IMR-90 (cell line): ENCODE measurements at regions not wholly inside any gene's neighbourhood (a gene's known extent, or its start where the extent isn't known, plus 50 kb on each side); places are given as distances from the start of the nearest gene placed in this dataset.

ENCODE experiments used
- ATAC-seq: fragments of 200-7000 bp; cut with Tn5 transposase; 2 replicates; pipeline ENCODE4 v1.9.1; 2020; ENCODE audit warnings: low read depth, mild to moderate bottlenecking, moderate library complexity
- BruUV-seq: library from RNA; stranded (reverse); fragments of 400-500 nt; replicated peaks from 2 replicates; lab custom pipeline; 2021; lab: Mats Ljungman, UMichigan
- CTCF ChIA-PET: fragments of 300-600 bp; formaldehyde crosslinking; extraction: SDS; loops from one replicate; lab custom pipeline; 2021; ENCODE audit warnings: antibody characterized with exemption; lab: Yijun Ruan, JAX
- POLR2A ChIA-PET: fragments of 300-600 bp; sonication (Branson Sonifier 250); formaldehyde crosslinking; loops from one replicate; lab custom pipeline; 2022; ENCODE audit warnings: antibody characterized with exemption; ENCODE audit not compliant: unreplicated experiment; lab: Charles Lee
- DNase-seq: peaks from one replicate; pipeline ENCODE4 v3.0.0; 2013
- H2AFZ ChIP-seq: replicated peaks from 2 replicates; pipeline ENCODE3; 2013; ENCODE audit warnings: low read length, mild to moderate bottlenecking; ENCODE audit not compliant: poor library complexity
- H2AK5ac ChIP-seq: 2 replicates; pipeline ENCODE4 v1.6.1; 2013; ENCODE audit warnings: low read depth, low read length, inconsistent platforms
- H2AK9ac ChIP-seq: replicated peaks from 2 replicates; pipeline ENCODE3; 2013; ENCODE audit warnings: mild to moderate bottlenecking, low read depth, low read length, moderate library complexity; ENCODE audit not compliant: poor library complexity
- H2BK120ac ChIP-seq: 2 replicates; pipeline ENCODE4 v1.6.1; 2013; ENCODE audit warnings: low read depth, low read length, inconsistent platforms
- H2BK15ac ChIP-seq: 3 replicates; pipeline ENCODE4 v1.6.1; 2013; ENCODE audit warnings: low read depth, low read length, inconsistent platforms
- H2BK20ac ChIP-seq: 2 replicates; pipeline ENCODE4 v1.6.1; 2013; ENCODE audit warnings: low read depth, mild to moderate bottlenecking, inconsistent platforms, low read length, moderate library complexity
- H2BK5ac ChIP-seq: 2 replicates; pipeline ENCODE4 v1.6.1; 2013; ENCODE audit warnings: mild to moderate bottlenecking, low read depth, low read length, inconsistent platforms; ENCODE audit not compliant: poor library complexity, severe bottlenecking
- H3K14ac ChIP-seq: replicated peaks from 2 replicates; pipeline ENCODE4 v1.6.1; 2013; ENCODE audit warnings: low read depth, low read length, inconsistent platforms
- H3K18ac ChIP-seq: 2 replicates; pipeline ENCODE4 v1.6.1; 2013; ENCODE audit warnings: low read depth, low read length, control low read depth
- H3K23ac ChIP-seq: 2 replicates; pipeline ENCODE4 v1.6.1; 2013; ENCODE audit warnings: low read depth, low read length, inconsistent platforms
- H3K27ac ChIP-seq: 2 replicates; pipeline ENCODE4 v1.5.1; 2013; ENCODE audit warnings: mild to moderate bottlenecking, control low read depth, low read length; ENCODE audit not compliant: insufficient read depth
- H3K27me3 ChIP-seq: 2 replicates; pipeline ENCODE4 v1.6.1; 2013; ENCODE audit warnings: low read length; ENCODE audit not compliant: control insufficient read depth, insufficient read depth
- H3K36me3 ChIP-seq: 2 replicates; pipeline ENCODE4 v1.6.1; 2013; ENCODE audit warnings: low read length, mixed read lengths; ENCODE audit not compliant: control insufficient read depth, insufficient read depth
- H3K4ac ChIP-seq: 2 replicates; pipeline ENCODE4 v1.6.1; 2013; ENCODE audit warnings: low read depth, low read length, inconsistent platforms
- H3K4me1 ChIP-seq: 2 replicates; pipeline ENCODE4 v1.6.1; 2013; ENCODE audit warnings: low read length, mixed read lengths; ENCODE audit not compliant: control insufficient read depth, insufficient read depth
- H3K4me2 ChIP-seq: 2 replicates; pipeline ENCODE4 v1.6.1; 2013; ENCODE audit warnings: low read depth, mild to moderate bottlenecking, control low read depth, low read length, moderate library complexity
- H3K4me3 ChIP-seq: 2 replicates; pipeline ENCODE4 v1.5.1; 2013; ENCODE audit warnings: low read depth, mild to moderate bottlenecking, control low read depth, low read length, moderate library complexity; ENCODE audit not compliant: insufficient read depth
- H3K56ac ChIP-seq: 2 replicates; pipeline ENCODE4 v1.6.1; 2013; ENCODE audit warnings: low read length, inconsistent platforms; ENCODE audit not compliant: insufficient read depth; ENCODE audit errors: extremely low read depth
- H3K79me1 ChIP-seq, 2 experiments: 2 replicates each; pipeline ENCODE4 v1.6.1; 2013; ENCODE audit warnings: low read length in 2 of 2, inconsistent platforms in 1 of 2, low read depth in 1 of 2
- H3K9ac ChIP-seq: 2 replicates; pipeline ENCODE4 v1.6.1; 2013; ENCODE audit warnings: low read depth, low read length, control low read depth
- H3K9me1 ChIP-seq: 2 replicates; pipeline ENCODE4 v1.6.1; 2013; ENCODE audit warnings: low read length, inconsistent platforms; ENCODE audit not compliant: insufficient read depth
- H3K9me3 ChIP-seq: 2 replicates; pipeline ENCODE4 v1.6.1; 2013; ENCODE audit warnings: low read length; ENCODE audit not compliant: control insufficient read depth, insufficient read depth
- H4K20me1 ChIP-seq: 2 replicates; pipeline ENCODE4 v1.6.1; 2013; ENCODE audit warnings: low read length, inconsistent platforms; ENCODE audit not compliant: insufficient read depth
- H4K5ac ChIP-seq: 2 replicates; pipeline ENCODE4 v1.6.1; 2013; ENCODE audit warnings: mild to moderate bottlenecking, low read depth, low read length, control low read depth
- H4K8ac ChIP-seq, 2 experiments: 2 replicates each; pipeline ENCODE4 v1.6.1; 2013; ENCODE audit warnings: low read depth in 2 of 2, low read length in 2 of 2, control low read depth in 1 of 2, inconsistent platforms in 1 of 2
- H4K91ac ChIP-seq: 2 replicates; pipeline ENCODE4 v1.6.1; 2013; ENCODE audit warnings: low read depth, low read length, inconsistent platforms; ENCODE audit not compliant: insufficient read depth
- NFE2L2 ChIP-seq: fragments of 150-350 bp; IDR thresholded peaks from 2 replicates; pipeline ENCODE4 v1.6.1; 2016; ENCODE audit warnings: low read depth, mild to moderate bottlenecking, low read length
- RAD21 ChIP-seq: IDR thresholded peaks from 2 replicates; pipeline ENCODE4 v1.6.1; 2012; ENCODE audit warnings: low read length, improper control_type of control experiment
- RFX5 ChIP-seq: IDR thresholded peaks from 2 replicates; pipeline ENCODE4 v1.8.0; 2012; ENCODE audit warnings: low read depth, mild to moderate bottlenecking, low read length, moderate library complexity
- WGBS, 2 experiments: methylation state at CpG; one replicate each; pipeline versions ENCODE4 v1.1.5 to v1.1.7; 2013; ENCODE audit warnings: missing lambda C conversion rate in 2 of 2; ENCODE audit not compliant: insufficient read length in 1 of 2; ENCODE audit errors: extremely low coverage in 2 of 2; 5-methylcytosine and 5-hydroxymethylcytosine counted together
- dilution Hi-C: fragments of 300-500 bp; cut with HindIII; formaldehyde crosslinking; loops from one replicate; pipeline ENCODE4 v1.14.3; 2018; ENCODE audit warnings: low sequenced_read_pairs; ENCODE audit not compliant: unreplicated experiment
- in situ Hi-C: fragments of 300-500 bp; cut with MboI; formaldehyde crosslinking; loops from 3 replicates; pipeline ENCODE4 v1.14.3; 2019; ENCODE audit warnings: low sequenced_read_pairs, inconsistent platforms, mixed read lengths
- intact Hi-C: fragments of 100-400 bp; cut with micrococcal nuclease; formaldehyde crosslinking; loops from 2 replicates; pipeline ENCODE4 v1.10.0; 2022
- TF ChIP-seq, protein P1 (sequence below): fragments of 150-350 bp; IDR thresholded peaks from 2 replicates; pipeline ENCODE4 v1.6.1; 2016; ENCODE audit warnings: low read depth, mild to moderate bottlenecking, low read length, moderate library complexity, borderline replicate concordance
- TF ChIP-seq, protein P2 (sequence below): fragments of 150-350 bp; IDR thresholded peaks from 2 replicates; pipeline ENCODE4 v1.6.1; 2017; ENCODE audit warnings: mild to moderate bottlenecking, antibody characterized with exemption, low read length, low read depth

DNA sequence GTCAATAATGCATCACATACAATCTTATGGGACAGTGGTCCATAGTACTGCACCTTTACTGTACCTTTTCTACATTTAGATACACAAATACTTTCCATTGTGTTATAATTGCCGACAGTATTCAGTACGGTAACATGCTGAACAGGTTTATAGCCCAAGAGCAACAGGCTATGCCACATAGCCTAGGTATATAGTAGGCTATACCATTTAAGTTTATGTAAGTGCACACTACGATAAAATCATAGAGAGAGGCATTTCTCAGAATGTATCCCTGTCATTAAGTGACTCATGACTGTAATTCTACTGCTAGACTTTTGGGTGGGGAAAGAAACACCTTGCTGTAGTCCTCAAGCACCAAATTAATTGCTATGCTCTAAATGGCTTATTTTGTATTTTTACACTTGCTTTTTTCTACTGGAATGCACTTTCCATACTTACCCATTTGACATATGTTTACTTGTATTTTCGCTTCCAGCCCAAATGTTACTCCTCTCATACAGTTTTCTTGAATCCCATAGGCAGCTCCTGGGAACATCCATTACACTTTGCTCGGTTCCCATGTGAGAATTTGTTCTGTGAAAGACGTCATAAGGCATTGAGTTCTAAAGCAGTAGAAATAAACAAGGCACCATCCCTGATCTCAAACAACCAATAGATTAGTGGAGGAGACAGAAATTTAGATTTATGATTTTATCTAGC is 714.0 kb upstream of the ID2 start:
- H3K4me1 ChIP-seq: no peaks in the 10 kb centered on the region
- dilution Hi-C loops (no loop called here), intact Hi-C loops (no loop called here), in situ Hi-C loops (no loop called here)
- no peaks in the 10 kb centered on the region for H3K9me1 ChIP-seq
- H3K9ac ChIP-seq: no peak overlapping the region
- no TSS peak for BruUV-seq
- H2BK15ac ChIP-seq: no peak overlapping the region
- no peaks in the 10 kb centered on the region for H4K20me1 ChIP-seq
- H3K4me2 ChIP-seq: no peak overlapping the region
- H4K5ac ChIP-seq: no peak overlapping the region
- H2AFZ ChIP-seq: no peak overlapping the region
- H2AK5ac ChIP-seq: no peak overlapping the region
- no peaks in the 10 kb centered on the region for H3K9me3 ChIP-seq
- H3K4me3 ChIP-seq: no peak overlapping the region
- H3K56ac ChIP-seq: no peak overlapping the region
- no peak overlapping the region for H4K8ac ChIP-seq
- no peak overlapping the region for H3K4ac ChIP-seq
- TF ChIP-seq RAD21 (no peak), RFX5 (no peak), NFE2L2 (no peak)
- TF ChIP-seq, protein P1, sequence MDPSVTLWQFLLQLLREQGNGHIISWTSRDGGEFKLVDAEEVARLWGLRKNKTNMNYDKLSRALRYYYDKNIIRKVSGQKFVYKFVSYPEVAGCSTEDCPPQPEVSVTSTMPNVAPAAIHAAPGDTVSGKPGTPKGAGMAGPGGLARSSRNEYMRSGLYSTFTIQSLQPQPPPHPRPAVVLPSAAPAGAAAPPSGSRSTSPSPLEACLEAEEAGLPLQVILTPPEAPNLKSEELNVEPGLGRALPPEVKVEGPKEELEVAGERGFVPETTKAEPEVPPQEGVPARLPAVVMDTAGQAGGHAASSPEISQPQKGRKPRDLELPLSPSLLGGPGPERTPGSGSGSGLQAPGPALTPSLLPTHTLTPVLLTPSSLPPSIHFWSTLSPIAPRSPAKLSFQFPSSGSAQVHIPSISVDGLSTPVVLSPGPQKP: no peak
- TF ChIP-seq, protein P2, sequence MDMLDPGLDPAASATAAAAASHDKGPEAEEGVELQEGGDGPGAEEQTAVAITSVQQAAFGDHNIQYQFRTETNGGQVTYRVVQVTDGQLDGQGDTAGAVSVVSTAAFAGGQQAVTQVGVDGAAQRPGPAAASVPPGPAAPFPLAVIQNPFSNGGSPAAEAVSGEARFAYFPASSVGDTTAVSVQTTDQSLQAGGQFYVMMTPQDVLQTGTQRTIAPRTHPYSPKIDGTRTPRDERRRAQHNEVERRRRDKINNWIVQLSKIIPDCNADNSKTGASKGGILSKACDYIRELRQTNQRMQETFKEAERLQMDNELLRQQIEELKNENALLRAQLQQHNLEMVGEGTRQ: no peak
- no peak for DNase-seq
- peaks cover 7% of the 10 kb centered on the region for H3K27me3 ChIP-seq
- H2AK9ac ChIP-seq: no peak overlapping the region
- no peak overlapping the region for H3K23ac ChIP-seq
- no CpG with 5 or more reads among the region's 6 CpGs for WGBS, 2 experiments
- no peak overlapping the region for H3K14ac ChIP-seq
- no peak overlapping the region for H4K91ac ChIP-seq
- H3K36me3 ChIP-seq: no peaks in the 10 kb centered on the region
- no peak overlapping the region for H2BK20ac ChIP-seq
- no peak overlapping the region for H3K27ac ChIP-seq
- H2BK5ac ChIP-seq: no peak overlapping the region
- no peak for ATAC-seq
- H2BK120ac ChIP-seq: no peak overlapping the region
- CTCF ChIA-PET: no interaction called here
- POLR2A ChIA-PET: no interaction called here
- no peak overlapping the region for H3K18ac ChIP-seq
- H3K79me1 ChIP-seq: no peaks in the 10 kb centered on the region
